ENCODE measurements at regions not wholly inside any gene's neighbourhood (a gene's known extent, or its start where the extent isn't known, plus 50 kb on each side); places are given as distances from the start of the nearest gene placed in this dataset.
"Not testable (repeated sequence)": the region's sequence is repeated elsewhere in the genome, so short reads cannot be mapped to it uniquely, and the experiment has no call there.

DNA sequence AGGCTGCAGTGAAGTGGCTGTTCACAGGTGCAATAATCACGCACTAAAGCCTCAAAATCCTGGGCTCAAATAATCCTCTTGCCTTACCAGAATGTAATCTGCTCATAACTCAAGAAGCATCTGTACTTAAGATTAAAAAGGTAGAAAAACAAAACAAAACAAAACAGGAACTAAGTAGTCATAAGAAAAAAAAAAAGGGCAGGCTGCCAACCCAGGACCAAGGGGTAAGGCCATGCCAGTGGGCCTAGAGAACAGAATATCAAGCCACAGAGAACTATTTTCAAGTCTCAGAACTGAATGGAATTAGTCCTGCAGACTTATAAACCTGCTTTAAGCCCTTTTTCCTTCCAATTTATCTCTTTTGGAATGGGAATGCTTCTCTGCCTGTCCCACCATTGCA lies 64.8 kb upstream of the TBC1D3K start:
- intact Hi-C loops (cut with DNase I) = no loop called here
- DNase-seq (no peak), ATAC-seq (ENCODE audit: poor library complexity) (no peak)

DNA sequence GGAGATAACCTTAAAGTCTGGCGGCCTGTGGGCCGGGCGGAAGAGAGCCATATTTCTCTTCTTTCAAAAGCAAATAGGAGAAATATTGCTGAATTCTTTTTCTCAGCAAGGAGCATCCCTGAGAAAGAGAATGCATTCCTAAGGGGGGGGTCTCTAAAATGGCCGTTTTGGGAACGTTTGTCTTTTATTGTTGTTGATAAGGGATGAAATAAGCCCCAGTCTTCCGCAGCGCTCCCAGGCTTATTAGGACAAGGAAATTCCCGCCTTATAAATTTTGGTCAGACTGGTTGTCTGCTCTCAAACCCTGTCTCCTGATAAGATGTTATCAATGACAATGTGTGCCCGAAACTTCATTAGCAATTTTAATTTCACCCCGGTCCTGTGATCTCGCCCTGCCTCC lies 65.8 kb upstream of the TBC1D3K start:
- ATAC-seq (ENCODE audit: poor library complexity); DNase-seq; intact Hi-C loops (cut with DNase I): not testable (repeated sequence)

DNA sequence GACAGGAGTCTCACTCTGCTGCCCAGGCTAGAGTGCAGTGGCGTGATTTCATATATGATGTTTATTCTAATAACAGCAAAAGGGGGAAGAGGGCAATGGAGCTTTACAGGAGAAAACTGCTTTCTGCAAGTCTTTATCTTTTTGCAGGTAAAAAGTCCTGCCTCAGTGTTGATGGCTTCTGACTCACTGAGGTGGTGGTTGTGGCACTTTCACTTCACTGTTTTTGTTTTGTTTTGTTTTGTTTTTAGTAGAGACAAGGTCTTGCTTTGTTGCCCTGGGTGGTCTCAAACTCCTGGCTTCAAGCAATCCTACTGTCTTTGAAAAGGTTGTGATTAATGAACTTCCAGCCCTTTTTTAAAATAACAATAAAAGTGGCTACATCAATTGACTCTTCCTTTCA lies 68.0 kb upstream of the TBC1D3K start:
- DNase-seq = no peak
- ATAC-seq (ENCODE audit: poor library complexity) = no peak
- intact Hi-C loops (cut with DNase I) = no loop called here

DNA sequence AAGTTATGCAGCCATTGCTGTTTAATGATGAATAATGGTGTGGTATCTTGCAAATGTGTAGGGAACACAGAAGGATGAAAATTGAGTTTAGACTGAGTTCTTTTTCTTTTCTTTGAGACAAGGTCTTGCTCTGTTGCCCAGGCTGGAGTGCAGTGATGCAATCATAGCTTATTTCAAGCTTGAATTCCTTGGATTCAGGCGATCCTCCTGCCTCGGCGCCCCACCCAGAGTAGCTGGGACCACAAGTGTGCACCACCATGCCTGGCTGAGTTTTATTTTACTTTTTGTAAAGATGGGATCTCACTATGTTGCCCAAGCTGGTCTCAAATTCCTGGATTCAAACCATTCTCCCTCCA lies 74.6 kb upstream of the TBC1D3K start:
- ATAC-seq (ENCODE audit: poor library complexity) = no peak
- DNase-seq = no peak
- intact Hi-C loops (cut with DNase I) = no loop called here

DNA sequence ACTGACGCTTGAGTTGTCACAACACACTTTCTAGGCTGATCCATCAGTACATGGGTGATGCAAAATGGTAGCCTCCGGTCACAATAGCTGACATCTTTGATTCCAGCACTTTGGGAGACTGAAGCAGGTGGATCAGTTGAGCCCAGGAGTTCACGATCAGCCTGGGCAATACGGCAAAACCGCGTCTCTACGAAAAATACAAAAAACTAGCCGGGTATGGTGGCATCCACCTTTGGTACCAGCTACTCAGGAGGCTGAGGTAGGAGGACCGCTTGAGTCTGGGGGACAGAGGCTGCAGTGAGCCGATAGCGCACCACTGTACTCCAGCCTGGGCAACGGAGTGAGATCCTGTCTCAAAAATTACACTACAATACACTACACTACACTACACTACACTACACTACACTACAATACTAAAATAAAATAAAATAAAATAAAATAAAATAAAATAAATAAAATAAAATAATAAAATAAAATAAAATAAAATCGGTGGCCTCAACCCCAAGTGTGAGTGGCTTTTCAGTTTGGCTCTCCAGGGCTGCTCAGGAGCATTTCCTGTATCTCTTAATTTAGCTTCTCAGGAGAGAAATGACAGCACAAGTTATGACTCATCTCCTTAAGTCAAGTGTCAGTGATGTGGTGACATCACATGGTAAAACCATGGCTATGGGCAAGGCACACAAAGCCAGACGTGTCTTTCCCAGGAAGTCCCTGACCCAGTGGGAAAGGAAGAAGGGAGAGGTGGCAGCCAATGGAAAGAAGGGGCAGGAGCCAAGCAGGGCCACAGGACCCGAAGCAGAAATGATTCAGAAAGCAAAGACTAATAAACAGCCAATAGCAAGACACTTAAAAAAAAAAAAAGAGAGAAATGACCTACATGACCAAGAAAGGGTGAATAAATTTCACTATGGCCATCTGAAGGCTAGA lies 75.3 kb upstream of the TBC1D3K start:
- intact Hi-C loops (cut with DNase I) = no loop called here

DNA sequence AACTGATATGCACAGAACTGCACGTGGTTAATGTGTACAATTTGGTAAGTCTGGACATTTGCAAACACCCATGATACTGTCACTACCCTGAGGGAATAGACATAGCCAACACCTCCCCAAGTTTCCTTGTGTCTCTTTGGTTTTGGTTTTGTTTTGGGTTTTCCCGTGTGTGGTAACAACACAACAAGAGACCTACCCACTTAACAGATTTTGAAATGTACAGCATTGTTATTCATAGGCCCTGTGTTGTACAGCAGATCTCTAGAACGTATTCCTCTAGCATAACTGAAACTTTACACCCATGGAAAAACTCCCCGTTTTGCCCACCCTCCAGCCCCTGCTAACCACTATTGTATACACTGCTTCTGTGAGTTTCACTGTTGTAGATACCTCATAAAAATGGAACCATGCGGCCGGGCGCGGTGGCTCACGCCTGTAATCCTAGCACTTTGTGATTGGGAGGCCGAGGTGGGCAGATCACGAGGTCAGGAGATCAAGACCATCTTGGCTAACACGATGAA lies 76.3 kb upstream of the TBC1D3K start:
- intact Hi-C loops (cut with DNase I) = no loop called here
- ATAC-seq (ENCODE audit: poor library complexity) (no peak), DNase-seq (no peak)

More for the DNA sequence above, 75.3 kb upstream of the TBC1D3K start:
- DNase-seq (no peak), ATAC-seq (ENCODE audit: poor library complexity) (no peak)

DNA sequence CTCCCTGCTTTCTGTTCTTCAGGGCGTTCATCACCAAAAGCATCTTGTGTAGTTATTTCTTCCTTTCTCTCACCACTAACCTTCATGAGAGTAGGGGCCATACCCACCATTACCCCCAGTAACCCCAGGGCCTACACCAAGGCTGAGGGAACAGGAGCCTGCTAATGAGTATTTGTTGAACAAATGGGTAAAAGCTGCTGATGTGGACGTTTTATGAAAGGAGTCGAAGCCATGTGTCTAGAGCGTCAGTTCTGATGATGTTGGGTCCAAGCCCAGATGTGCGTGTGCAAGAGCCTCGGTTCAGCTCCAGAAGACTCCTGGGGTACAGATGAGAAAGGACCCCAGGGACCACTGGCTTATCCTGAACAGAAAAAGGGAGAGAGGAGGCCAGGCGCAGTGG lies 77.1 kb upstream of the TBC1D3K start:
- intact Hi-C loops (cut with DNase I) = no loop called here
- DNase-seq (no peak), ATAC-seq (ENCODE audit: poor library complexity) (no peak)

DNA sequence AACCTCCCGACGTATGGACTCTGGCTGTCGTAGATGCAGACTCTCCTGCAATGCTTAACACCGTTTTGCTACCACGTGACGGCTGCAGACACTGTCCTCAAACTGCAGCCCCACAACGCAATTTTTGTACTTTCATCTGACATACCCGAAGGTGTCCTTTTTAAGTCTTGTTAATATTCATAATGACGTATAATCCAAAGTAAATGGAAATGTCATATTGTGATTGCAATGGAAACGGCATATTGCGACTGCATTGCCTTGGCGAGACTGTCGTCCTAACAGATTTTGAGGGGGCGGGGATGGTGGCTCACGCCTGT lies 79.3 kb upstream of the TBC1D3K start:
- ATAC-seq (ENCODE audit: poor library complexity) (no peak), DNase-seq (no peak)
- intact Hi-C loops (cut with DNase I) = no loop called here

DNA sequence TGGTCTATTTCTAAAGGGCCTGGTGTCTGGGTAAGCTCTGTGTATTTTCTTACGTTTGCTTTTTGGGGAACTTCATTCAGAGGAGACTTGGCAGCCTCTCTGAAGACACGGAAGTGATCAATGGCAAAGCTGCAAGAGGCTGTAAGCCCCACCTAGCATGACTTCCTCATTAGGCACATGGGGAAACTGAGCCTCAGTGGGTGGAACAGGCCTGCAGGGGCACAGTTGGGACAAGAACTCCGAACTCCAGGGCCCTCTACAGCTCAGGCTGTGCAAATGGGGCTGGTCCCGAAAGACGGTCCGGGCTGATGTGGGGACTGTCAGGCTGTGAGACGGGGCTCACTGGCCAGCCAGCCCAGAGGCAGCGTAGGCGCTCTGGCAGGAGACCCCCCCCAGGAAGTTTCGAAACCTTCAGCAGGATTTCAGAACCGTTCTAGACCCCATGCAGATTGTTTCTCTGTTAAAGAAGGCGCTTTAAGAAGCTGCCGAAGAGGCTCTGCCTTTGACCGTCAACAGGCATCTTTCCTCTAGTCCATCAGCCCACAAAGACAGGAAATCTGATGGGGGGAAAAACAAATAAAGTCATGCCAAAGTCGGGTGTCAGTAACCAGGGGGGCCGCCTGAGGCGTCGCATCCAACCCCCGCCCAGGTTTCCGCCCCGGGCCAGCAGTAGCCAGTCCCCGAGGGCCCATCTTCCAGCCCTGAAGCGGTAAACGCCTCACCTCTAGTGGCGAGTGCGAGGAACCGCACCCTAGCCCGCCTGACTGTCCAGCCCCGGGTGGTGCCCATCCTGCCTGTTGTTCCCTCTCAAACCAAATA lies 79.8 kb upstream of the TBC1D3K start:
- peak; percentile 87 for ATAC-seq (ENCODE audit: poor library complexity)
- intact Hi-C loops (cut with DNase I) = no loop called here
- DNase-seq = peak; percentile 72

DNA sequence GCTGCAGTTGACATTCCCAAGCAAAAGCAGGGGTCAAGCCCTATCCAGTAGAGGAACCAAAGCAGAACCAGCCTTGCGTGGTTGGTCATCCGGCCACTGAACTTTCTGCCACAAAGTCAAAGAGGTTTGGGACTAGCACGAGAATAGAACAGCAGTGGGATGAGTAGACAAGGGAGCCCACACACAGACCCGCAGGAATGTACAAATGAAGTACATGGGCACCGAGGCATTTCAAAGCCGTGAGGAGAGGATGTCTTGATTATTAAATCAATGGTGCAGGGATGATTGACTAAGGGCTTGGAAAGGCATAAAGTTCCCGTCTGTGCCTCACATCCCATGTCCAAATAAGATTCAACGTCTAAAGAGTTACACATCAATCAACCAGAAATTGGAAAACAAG lies 81.8 kb upstream of the TBC1D3K start:
- DNase-seq = no peak
- no peak for ATAC-seq (ENCODE audit: poor library complexity)
- intact Hi-C loops (cut with DNase I) = no loop called here

DNA sequence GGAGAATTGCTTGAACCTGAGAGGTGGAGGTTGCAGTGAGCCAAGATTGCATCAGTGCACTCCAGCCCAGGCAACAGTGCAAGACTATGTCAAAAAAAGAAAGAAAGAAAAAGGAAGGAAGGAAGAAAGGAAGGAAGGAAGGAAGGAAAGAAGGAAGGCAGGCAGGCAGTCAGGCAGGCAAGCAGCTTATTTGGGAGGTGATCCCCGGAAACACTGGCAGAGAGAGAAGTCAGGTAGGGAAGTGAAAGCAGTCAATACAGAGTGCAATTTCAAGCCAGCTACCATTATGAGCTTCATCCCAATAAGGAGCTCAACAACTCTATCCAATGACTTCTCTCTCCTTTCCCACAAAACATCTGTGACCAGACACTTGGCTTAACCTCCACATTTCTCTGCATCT lies 83.0 kb upstream of the TBC1D3K start:
- intact Hi-C loops (cut with DNase I) = no loop called here
- DNase-seq = no peak
- no peak for ATAC-seq (ENCODE audit: poor library complexity)

DNA sequence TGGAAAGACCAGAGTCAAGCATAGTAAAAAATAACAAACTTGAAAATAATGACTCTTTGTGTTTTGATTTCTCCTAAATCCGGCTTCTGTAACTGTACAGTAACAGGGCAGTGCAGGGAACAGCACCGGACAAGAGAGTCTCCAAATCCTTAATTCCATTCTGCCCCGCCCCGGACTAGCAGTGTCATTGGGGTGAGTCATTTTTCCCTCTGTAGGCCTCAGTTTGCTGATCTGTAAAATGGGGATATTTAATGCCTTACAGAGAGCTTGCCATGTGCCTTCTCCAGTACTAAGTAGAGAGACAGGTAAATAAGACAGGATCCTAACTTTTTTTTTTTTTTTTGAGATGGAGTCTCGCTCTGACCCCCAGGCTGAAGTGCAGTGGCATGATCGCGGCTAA lies 83.6 kb upstream of the TBC1D3K start:
- intact Hi-C loops (cut with DNase I) = no loop called here
- ATAC-seq (ENCODE audit: poor library complexity) (no peak), DNase-seq (no peak)

DNA sequence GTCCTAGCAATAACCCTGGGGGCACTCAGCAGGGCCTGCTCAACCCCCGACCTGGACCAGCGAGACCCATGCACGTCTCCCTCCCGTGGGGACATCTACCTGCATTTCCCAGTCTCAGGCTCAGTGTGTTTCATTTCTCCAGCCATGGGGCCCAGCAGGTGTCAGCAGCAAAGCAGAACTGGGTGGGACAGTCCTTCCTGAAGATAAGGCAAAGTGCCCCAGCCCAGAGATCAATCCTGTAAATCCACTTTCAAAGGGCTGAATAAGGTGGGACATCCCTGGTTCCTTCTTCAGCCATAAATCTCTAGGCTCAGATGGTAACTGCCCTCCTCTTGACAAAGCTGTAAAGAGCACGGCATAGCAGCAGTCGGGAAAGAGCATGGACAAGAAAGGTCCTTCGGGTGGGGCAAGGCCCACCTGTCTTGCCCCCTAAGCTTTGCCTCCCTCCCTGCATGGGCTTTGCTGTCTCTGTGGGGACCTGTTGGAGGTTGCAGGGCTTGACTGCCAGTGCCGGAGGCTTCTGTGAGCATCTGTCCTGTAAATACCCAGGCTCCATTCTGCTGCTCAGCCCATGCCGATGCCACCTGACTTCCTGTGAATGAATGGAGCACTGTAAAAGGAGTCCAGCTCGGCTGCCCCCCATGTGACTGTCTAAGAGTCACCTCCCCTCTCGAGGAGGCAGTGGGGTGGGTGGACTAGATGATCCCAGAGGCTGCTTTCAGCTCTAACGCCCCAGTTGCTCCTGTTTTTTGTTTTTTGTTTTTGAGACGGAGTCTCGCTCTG lies 84.8 kb upstream of the TBC1D3K start:
- ATAC-seq (ENCODE audit: poor library complexity) = no peak
- no peak for DNase-seq
- intact Hi-C loops (cut with DNase I) = no loop called here

DNA sequence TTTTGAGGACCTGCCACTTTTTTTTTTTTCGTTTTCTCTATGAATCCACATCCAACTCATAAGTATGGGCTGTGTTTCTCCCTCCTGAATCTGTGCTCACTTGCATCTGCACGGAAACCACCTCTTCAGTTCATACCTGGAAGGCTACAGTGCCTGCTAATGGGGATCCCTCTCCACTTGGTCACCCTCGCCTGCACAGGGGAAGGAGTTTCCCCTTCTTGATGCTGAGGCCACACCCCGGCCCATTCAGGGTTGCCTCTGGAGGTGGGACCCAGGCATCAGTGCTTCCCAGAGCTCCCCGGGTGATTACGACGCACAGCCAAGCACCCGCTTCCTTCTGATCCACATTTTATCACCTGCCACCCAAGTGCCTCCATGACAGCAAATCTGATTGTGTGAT lies 85.9 kb upstream of the TBC1D3K start:
- intact Hi-C loops (cut with DNase I) = no loop called here
- no peak for ATAC-seq (ENCODE audit: poor library complexity)
- no peak for DNase-seq

DNA sequence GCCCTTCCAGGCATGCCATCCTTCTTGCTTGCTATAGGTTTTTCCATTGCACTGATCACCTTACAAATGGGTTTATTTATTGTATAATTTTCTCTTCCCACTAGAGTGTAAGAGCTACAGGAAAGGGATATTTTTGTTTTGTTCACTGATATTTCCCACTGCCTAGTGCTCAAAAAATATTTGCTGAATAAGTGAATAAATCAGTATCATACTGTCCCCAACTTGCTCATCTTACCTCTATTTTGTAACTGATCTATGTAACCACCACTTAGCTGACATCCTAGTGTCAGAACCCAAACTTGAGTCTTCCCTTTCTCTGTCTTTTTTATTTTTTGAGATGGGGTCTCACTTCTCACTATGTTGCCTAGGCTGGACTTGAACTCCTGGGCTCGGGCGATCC lies 87.6 kb upstream of the TBC1D3K start:
- intact Hi-C loops (cut with DNase I) = no loop called here
- no peak for ATAC-seq (ENCODE audit: poor library complexity)
- DNase-seq = no peak

DNA sequence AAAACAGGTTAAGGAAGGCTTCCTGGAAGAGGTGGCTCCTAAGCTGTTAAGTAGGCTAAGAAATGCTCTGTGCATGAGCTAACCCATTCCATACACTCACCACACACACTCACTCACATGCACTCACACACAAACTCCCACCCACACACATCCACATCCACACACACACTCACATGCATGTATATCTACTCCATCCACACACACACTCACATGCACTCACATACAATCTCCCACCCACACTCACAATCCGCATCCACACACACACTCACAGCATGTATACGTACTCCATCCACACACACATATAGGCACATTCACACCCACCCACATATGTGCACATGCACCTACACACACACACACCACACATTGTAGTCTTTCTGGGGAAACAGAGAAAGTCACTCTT lies 89.3 kb upstream of the HNF1B start:
- intact Hi-C loops (cut with DNase I) = no loop called here
- no peak for ATAC-seq (ENCODE audit: poor library complexity)

DNA sequence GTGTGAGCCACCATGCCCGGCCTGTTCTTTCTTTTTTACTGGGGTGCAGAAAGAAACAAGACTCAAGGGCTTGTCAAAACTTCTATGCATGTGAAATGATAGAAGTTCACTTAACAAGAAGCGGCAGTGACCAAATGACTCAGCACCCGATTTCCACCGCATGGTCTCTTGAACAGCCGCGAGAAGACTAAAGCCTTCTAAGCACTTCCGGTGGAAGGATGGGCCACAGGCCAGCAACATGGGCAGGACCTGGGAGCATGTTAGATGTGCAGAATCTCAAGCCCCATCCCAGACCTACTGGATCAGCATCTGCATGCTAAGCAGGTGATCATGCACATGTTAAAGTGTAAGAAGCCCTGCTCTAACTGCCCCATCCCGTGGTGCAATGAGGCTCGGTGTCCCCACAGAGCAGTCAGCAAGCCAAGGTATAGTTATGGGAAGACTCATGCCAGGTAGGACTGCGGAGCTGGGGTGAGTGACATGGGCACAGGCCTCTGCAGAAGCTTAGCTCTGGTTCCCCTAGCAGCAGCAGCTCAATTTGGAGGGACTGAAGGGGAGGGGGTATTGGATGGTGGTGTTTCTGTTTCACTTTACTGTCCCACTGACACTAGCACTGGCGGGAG lies 88.5 kb upstream of the HNF1B start:
- intact Hi-C loops (cut with DNase I) = no loop called here
- DNase-seq = no peak
- ATAC-seq (ENCODE audit: poor library complexity) = no peak

More for the DNA sequence above, 89.3 kb upstream of the HNF1B start:
- no peak for DNase-seq

DNA sequence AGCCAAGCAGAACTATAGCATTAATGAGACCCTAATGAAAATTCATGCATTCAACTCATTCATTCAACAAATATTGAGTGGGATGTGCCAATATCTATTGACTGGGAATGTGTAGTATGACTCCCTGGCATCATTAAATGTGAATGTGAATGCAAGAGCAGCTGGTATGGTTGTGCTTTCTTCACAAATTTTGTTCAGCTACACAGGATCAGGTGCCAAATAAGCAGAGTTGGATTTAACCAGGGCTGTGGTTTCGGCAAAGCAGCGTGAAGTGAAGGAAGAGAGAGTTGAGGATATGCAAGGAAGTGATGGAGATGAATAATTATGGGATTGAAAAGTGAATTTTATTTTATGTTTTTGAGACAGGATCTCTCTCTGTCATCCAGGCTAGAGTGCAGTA lies 87.1 kb upstream of the HNF1B start:
- ATAC-seq (ENCODE audit: poor library complexity) = no peak
- intact Hi-C loops (cut with DNase I) = no loop called here
- DNase-seq = no peak

DNA sequence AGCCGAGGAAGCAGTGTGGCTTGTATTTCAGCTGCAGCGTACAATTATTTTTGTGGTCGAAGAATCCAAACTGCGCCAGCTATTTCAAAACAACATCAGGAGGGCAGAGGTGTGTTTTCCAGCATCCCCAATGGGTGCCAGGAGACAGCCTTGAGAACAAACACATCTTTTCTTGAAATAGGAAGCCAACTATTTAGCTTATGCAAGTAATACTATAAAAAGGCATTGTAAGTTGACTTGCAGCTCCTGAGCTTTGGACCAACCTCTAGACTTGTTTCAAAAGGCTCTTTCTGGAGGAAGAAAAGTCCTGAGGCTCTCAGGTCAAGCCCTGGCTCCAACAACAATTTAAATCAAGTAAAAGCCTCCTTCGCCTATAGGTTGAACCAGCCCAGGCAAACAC lies 86.6 kb upstream of the HNF1B start:
- no peak for DNase-seq
- intact Hi-C loops (cut with DNase I) = no loop called here
- no peak for ATAC-seq (ENCODE audit: poor library complexity)

All from Right ventricle myocardium superior (tissue), 1 donor.